Right lobe of liver (tissue), 4 donors: ENCODE measurements at regions not wholly inside any gene's neighbourhood (a gene's known extent, or its start where the extent isn't known, plus 50 kb on each side); places are given as distances from the start of the nearest gene placed in this dataset.

Source experiments
- CTCF ChIP-seq, 4 donors: fragments of 200-600 bp in 3 of 4; fragments of 450-650 bp in 1 of 4; IDR thresholded peaks; one replicate each; pipeline versions ENCODE4 v1.5.1 to v1.8.0; 2016 to 2022; ENCODE audit warnings: antibody characterized with exemption in 4 of 4, mild to moderate bottlenecking in 2 of 4
- POLR2A ChIP-seq: fragments of 450-650 bp; IDR thresholded peaks from one replicate; pipeline ENCODE4 v1.6.1; 2017; ENCODE audit warnings: antibody characterized with exemption, mild to moderate bottlenecking
- donor health status: DM: no; HTN: no; CAD: no.
- donor health status: DM: no; HTN: no; CAD: no.
- donor health status: DM: no; HTN: yes; CAD: no.

GRCh38 chr2:78145997-78146722, 624.0 kb upstream of the LRRTM4 start:
- TF ChIP-seq CTCF (IDR thresholded peaks at IDR 0.05) = no peak
- no peak for TF ChIP-seq POLR2A
